Activated effector memory CD4-positive, alpha-beta T cell treated with Interleukin-2 at 50 U/mL for 16 hours (primary cell): ENCODE measurements at regions not wholly inside any gene's neighbourhood (a gene's known extent, or its start where the extent isn't known, plus 50 kb on each side); places are given as distances from the start of the nearest gene placed in this dataset.

Source experiments
- DNase-seq: peaks from one replicate; pipeline ENCODE4 v3.0.0-alpha.2; 2020

DNA sequence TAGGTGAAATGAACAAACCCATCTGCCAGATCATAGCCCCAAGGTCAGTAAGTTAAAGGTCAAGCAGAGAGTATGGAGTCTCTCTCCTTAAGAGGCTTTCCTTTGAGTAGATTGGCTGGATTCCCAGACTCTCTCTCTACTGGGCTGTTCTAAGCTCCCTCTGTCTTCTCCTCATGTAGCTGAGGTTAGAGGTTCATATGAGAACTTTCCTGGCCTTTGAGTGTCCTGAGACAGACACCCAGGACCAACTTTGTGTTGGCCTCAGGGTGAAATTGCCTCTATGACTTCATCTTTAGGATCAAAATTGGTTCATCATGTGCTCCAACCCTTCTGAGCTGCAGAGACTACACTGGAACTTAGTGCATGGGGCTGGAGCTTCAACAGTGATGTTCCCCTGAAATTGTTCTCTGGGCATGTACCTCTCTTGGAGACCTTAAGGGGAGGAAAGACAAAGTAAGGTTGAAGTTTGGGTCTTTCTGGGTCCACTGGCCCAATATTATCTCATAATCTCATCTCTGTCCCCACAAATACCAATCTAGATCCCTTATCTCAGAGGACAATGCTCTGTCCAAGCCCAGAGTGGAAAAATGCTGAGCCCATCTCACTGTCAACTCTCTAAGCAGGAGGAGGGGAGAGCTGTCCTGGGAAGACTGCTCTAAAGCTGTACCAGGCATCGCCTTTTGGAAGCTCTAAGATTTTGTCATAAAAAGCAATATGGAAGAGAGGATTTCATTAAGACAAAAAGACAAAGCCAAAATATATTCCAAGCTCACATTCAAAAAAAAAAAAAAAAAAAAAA is 177.3 kb upstream of the ARL4C start:
- no peak for DNase-seq

GRCh38 chr2:234673501-234673900 is 176.6 kb upstream of the ARL4C start:
- no peak for DNase-seq

GRCh38 chr2:234672498-234673150 is 175.7 kb upstream of the ARL4C start:
- no peak for DNase-seq

- DNase-seq: no peak
These were observed 174.8 kb upstream of the ARL4C start for GRCh38 chr2:234671716-234672115.

GRCh38 chr2:234671231-234671630 is 174.3 kb upstream of the ARL4C start:
- no peak for DNase-seq

GRCh38 chr2:234670806-234671205 is 173.9 kb upstream of the ARL4C start:
- no peak for DNase-seq

DNA sequence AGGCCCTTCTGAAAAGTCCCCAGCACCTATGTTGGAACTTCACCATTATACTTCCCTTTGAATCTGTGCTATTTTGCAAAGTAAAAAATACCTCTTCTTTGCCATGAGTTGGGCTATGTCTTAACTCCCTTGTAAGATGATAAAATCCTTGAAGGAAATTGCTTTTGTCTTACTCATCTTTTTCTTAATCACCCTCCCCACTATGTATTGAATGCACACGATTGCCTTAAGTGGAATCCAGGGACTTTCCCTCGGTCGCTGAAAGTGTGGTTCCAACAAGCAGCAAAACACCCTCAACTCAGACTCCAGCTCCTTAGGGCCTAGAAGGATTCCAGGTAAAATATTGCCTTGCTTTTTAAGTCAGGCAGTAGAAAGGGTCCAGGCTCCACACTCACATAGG is 173.2 kb upstream of the ARL4C start:
- no peak for DNase-seq

DNA sequence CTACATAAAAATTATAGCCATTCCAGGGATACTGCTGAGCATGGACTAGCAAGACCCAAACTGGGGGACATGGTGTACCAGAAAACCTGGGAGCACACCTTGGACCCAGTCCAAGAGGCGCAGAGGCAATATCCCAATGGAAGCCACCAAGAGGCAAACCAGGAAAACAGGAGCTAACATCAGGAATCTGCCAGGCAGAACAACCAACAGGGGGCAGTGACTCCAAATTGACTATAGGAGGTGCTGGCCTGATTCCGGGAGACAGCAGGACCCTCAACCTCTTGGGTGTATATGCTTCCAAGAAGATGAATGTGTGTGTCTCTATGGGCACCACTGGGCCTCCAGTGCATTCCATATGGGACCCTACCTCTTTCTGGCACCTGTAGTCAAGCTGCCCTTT is 172.7 kb upstream of the ARL4C start:
- no peak for DNase-seq

DNA sequence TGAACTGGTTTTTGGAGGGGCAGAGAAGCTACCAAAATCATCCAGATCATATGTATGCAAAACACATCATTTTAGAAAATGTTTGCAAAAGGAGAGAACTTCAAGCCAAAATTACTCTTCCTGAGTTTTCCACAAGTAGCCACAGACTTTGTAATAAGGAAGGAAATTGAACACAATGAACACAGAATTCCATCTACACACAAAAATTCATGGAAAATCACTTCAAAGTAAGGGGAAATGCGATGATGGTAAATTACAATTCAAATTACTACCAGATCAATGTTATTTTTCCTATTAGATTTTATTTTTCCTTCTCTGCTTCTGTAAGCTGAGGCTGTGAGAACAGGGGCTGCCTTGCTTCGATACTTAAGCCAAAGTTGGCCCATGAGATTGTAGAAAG is 172.1 kb upstream of the ARL4C start:
- no peak for DNase-seq

DNA sequence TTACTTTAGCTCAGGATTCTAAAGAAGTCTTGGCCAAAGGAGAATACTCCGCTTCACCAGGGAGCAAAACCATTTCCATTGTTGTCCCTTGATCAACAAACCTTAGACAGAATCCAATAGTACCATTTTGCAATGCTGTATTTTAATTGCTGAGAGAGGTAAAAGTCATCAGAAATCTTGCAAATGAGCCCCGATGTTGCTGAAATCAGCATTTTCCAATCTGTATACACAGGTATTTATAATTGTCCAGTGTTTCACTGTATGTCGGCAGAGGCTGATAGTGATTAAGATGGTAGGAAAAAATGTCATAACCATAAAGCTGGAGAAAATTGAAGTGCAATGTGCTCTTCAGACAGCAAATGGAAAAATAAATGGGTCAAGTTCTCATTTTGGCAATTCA is 170.0 kb upstream of the ARL4C start:
- DNase-seq: no peak

DNA sequence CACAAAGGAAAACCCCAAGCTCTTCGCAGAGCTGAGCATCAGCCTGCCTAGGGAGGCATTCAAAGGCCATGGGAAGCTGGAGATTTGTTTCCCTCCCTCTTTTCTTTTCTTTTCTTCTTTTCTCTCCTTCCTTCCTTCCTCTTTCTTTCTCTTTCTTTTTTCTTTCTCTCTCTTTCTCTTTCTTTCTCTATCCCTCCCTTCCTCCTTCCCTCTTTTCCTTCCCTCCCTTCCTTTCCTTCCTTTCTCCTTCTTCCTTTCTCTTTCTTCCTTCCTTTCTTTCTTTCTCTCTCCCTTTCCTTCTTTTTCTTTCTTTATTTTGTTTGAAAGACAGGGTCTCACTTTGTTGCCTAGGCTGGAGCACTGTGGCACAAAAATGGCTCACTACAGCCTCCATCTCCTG is 168.4 kb upstream of the ARL4C start:
- no peak for DNase-seq

- no peak for DNase-seq
These were observed 165.0 kb upstream of the ARL4C start for GRCh38 chr2:234661849-234662248.

- no peak for DNase-seq
These were observed 164.3 kb upstream of the ARL4C start for GRCh38 chr2:234661175-234661574.

GRCh38 chr2:234655706-234656105 is 158.8 kb upstream of the ARL4C start:
- DNase-seq: no peak

- no peak for DNase-seq
These were observed 154.0 kb upstream of the ARL4C start for GRCh38 chr2:234650911-234651310.

DNA sequence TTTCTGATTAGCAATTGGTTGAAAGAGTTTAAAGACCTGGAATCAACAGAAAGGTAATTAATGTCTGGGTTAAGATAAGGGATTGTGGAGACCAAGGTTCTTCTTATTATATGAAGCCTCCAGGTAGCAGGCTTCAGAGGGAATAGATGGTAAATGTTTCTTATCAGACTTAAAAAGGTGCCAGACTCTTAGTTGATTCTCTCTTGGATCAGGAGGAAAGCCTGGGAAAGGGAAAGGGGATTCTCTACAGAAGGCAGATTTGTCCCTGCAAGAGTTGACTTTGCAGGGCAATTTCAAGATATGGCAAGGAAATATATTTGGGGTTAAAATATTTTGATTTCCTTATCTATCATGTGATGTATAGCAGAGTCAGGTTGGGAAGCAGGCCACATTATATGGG is 153.1 kb upstream of the ARL4C start:
- no peak for DNase-seq

DNA sequence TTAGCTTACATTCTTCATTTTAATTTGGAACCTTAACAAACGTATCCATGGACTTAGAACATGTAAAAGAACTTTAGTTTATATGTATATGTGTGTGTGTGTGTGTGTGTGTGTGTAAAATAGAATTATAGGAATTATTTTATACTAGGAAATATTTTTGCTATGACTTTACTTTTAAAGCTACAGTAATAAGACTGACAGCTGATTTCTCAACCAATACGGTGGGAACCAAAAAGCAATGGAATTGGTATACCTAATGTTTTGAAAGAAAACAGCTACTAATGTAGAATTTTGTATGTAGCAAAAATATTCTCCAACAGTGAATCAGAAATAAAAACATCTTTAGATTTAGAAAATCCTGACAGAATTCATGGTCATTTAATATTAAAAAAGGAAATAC is 146.5 kb upstream of the ARL4C start:
- no peak for DNase-seq

GRCh38 chr2:234641086-234641485 is 144.2 kb upstream of the ARL4C start:
- no peak for DNase-seq

- DNase-seq: no peak
These were observed 143.8 kb upstream of the ARL4C start for GRCh38 chr2:234640657-234641056.

DNA sequence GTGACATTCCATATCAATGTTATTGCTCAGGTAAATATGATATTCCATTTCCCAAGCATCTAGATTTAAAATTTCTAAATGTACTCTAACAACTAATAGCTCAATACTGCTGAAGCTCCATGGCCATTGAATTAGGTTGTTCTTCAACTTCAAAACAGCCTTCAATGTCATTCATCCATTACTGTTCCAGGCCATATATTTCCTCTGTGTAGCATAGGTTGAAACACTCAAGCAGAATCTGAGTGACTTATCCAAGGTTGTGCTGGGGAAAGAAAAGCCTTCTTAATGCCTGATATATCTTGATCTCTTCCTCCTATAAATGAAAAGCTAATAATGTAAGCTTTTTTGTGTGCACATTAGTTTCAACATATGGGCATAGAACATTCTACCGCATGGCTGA is 142.1 kb upstream of the ARL4C start:
- DNase-seq: no peak

- DNase-seq: no peak
These were observed 138.4 kb upstream of the ARL4C start for GRCh38 chr2:234635284-234635683.

DNA sequence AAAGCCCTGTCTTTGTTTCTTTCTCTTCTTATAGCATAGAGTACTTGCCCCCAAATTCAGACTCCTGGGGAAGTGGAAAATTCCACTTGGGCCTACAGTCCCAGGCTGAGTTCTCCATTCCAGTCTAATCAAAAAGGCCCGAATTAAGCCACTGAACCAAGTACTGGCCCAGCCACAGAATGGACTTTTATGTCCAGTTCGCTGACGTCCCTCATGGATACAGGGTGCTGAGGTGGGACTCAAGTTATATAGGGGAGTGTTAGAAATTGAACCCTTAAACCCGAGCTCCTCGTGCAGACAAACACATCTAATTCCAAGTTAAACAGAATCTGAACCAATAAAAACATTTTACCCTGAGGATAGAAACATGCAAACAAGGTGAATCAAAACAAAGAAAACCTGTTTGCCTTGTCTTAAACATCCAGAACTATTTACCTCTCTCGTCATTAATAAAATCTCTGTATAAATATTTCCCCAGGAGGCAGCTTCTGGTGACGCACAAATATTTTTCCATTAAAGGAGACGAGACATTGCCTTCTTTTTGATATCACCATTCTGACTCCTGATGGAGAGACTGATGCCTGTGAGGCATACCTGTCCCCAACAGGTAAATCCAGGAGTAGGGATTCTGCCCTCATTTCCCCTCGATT is 136.8 kb upstream of the ARL4C start:
- no peak for DNase-seq

DNA sequence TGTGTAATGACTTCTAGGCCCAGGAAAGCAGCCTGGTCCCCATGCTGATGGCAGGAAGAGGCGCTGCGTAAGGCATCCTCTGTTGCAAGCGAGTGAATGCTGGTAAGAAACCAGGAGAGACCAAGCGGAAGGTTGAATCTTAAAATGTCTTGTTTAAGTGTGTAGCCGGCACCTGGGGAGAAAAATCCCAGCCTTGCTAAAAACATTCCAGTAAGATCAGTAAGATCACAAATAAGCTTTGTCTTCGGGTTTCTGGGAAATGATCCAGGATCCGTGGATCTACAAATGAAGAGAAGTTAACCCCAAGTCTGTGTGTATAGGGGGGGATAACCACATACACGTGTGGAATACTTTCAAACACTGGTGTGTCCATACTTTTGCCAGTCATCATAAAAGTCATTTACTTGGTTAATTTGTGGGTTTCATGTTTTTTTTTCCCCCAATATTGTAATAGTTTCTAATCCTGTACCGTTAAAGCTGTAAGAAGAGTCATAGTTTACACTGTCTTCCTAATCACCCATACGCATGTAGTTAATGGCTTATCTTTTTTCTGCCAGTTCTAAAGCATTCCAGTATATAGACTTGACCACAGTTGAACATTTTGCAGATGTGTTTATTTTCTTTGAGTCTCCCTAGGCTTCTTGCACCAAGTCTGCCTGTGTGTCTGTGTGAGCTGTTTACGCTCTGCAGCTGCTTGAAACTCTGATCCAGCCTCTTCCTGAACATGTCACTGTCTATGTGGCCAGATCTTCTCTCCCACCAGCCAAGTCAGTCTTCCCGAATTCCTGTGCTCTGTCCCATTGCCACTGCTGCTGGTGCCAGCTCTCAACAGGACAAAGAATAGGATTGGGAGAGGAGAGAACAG is 135.9 kb upstream of the ARL4C start:
- no peak for DNase-seq
